HFF-Myc (cell line): ENCODE measurements at regions not wholly inside any gene's neighbourhood (a gene's known extent, or its start where the extent isn't known, plus 50 kb on each side); places are given as distances from the start of the nearest gene placed in this dataset.
A peak's percentile ranks its signal among the peaks of the same experiment; 100 is the strongest.
"Not testable (repeated sequence)": the region's sequence is repeated elsewhere in the genome, so short reads cannot be mapped to it uniquely, and the experiment has no call there.

Source experiments
- DNase-seq: peaks from one replicate; pipeline ENCODE4 v3.0.0-alpha.2; 2011; ENCODE audit warnings: low read depth; ENCODE audit errors: extremely low read depth
- H3K4me3 ChIP-seq: replicated peaks from 2 replicates; pipeline ENCODE4 v1.5.1; 2011; ENCODE audit warnings: low read depth, mild to moderate bottlenecking, control low read depth, low read length
- TF ChIP-seq, protein P1 (sequence below): IDR thresholded peaks from 2 replicates; pipeline ENCODE4 v1.5.1; 2012; ENCODE audit warnings: mild to moderate bottlenecking, low read depth, low read length, control low read depth; ENCODE audit errors: missing control alignments

DNA sequence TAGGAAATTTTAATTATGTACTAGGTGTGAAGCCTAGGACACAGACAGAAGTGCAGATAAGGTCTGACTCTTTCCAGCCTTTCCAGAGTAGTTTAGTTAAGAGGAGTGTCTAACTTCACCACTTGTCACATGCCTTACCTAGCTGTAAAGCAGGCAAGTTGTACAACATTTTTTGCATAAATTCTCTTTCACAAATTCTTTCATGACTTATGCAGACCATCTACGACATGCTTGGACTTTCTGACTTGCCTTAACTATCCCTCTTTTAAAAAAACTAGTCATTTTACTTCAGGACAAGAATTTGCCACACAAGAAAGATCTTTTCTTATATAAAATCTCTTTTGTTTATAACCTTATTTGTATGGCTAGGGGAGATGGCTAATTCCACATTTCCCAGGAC lies 1273.6 kb upstream of the SLC39A10 start:
- DNase-seq: peak; percentile 1
- no peak overlapping the region for H3K4me3 ChIP-seq
- TF ChIP-seq, protein P1, sequence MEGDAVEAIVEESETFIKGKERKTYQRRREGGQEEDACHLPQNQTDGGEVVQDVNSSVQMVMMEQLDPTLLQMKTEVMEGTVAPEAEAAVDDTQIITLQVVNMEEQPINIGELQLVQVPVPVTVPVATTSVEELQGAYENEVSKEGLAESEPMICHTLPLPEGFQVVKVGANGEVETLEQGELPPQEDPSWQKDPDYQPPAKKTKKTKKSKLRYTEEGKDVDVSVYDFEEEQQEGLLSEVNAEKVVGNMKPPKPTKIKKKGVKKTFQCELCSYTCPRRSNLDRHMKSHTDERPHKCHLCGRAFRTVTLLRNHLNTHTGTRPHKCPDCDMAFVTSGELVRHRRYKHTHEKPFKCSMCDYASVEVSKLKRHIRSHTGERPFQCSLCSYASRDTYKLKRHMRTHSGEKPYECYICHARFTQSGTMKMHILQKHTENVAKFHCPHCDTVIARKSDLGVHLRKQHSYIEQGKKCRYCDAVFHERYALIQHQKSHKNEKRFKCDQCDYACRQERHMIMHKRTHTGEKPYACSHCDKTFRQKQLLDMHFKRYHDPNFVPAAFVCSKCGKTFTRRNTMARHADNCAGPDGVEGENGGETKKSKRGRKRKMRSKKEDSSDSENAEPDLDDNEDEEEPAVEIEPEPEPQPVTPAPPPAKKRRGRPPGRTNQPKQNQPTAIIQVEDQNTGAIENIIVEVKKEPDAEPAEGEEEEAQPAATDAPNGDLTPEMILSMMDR: no peak

DNA sequence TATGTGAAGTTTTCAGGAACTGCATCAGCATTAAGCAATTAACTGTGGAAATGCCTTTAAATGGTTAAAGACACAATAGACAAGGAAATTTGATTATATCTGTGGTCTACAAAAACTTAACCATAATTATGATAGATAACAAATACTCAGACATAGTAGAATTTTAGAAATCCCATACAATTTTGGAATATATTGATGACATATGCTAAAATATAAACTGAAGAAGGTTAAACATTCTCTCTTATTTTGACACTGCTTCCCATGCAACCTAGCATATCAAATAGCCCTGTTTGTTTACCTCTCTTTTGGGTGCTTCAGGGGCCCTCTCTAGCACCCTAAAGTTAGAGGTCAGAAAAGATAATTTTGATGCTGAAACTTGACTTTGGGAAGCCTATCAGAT lies 1274.8 kb upstream of the SLC39A10 start:
- DNase-seq: no peak
- TF ChIP-seq, protein P1: no peak
- H3K4me3 ChIP-seq: no peak overlapping the region

GRCh38 chr2:194380011-194380410 lies 1277.0 kb upstream of the SLC39A10 start:
- no peak for DNase-seq
- TF ChIP-seq, protein P1: no peak
- H3K4me3 ChIP-seq: no peak overlapping the region

GRCh38 chr2:194367390-194367789 lies 1289.6 kb upstream of the SLC39A10 start:
- DNase-seq, H3K4me3 ChIP-seq: not testable (repeated sequence)

DNA sequence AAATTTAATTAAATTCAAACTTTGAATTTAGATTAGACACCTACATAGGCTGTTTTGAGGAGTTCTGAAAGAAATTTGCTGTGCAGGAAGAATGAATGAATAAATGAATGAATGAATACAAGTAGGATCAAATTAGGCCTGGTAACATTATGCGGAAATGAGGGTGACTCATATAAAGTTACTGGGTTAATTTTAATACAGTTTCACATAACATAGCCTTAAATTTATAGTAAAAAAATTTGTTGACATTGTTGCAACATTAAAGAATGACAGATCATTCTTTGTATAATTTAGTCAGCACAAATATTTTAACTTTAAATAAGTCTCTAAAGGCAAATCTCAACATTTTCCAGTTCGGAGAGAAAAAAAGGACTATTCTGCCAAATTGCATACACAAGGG lies 1293.1 kb upstream of the SLC39A10 start:
- H3K4me3 ChIP-seq: no peak overlapping the region
- DNase-seq: no peak
- TF ChIP-seq, protein P1: no peak

DNA sequence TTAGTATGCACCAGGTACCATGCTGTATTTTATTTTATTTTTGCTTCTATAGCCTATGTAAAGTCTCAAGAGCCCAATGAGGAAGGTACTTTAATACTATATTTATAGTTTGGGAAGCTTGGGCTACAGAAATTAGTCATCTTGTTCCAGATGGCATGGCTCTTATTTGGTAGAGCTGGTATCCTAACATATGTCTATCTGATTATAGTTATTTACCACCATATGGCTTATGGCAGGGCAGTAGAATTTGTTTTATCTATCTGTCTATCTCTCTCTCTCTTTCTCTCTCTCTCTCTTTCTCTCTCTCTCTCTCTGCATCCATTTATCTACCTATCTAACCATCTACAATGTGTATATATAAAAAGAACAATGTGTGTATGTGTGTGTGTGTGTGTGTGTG lies 1293.7 kb upstream of the SLC39A10 start:
- TF ChIP-seq, protein P1: no peak
- H3K4me3 ChIP-seq: no peak overlapping the region

GRCh38 chr2:194352505-194352904 lies 1304.5 kb upstream of the SLC39A10 start:
- TF ChIP-seq, protein P1: no peak
- DNase-seq: no peak
- H3K4me3 ChIP-seq: no peak overlapping the region

More for the DNA sequence above, 1293.7 kb upstream of the SLC39A10 start:
- no peak for DNase-seq

GRCh38 chr2:194346193-194346592 lies 1310.8 kb upstream of the SLC39A10 start:
- H3K4me3 ChIP-seq: no peak overlapping the region
- no peak for DNase-seq
- TF ChIP-seq, protein P1: no peak
